ENCODE measurements at regions not wholly inside any gene's neighbourhood (a gene's known extent, or its start where the extent isn't known, plus 50 kb on each side); places are given as distances from the start of the nearest gene placed in this dataset.

GRCh38 chr3:124617177-124617576, 113.1 kb upstream of the UMPS start:
- in situ Hi-C loops (cut with HindIII; ENCODE audit: low sequenced_read_pairs) = no loop called here
- DNase-seq (ENCODE audit: low read depth) = no peak
- TF ChIP-seq CTCF (IDR thresholded peaks at IDR 0.05; ENCODE audit: low read depth, low read length, missing control alignments) = no peak
- H3K4me3 ChIP-seq (ENCODE audit: low read depth, low read length) = no peak overlapping the region

- TF ChIP-seq CTCF (IDR thresholded peaks at IDR 0.05; ENCODE audit: low read depth, low read length, missing control alignments) = no peak
- no peak for DNase-seq (ENCODE audit: low read depth)
- no peak overlapping the region for H3K4me3 ChIP-seq (ENCODE audit: low read depth, low read length)
- in situ Hi-C loops (cut with HindIII; ENCODE audit: low sequenced_read_pairs) = no loop called here
Measured at GRCh38 chr3:124619887-124620599, 110.2 kb upstream of the UMPS start.

GRCh38 chr3:124620600-124621063, 109.6 kb upstream of the UMPS start:
- TF ChIP-seq CTCF (IDR thresholded peaks at IDR 0.05; ENCODE audit: low read depth, low read length, missing control alignments) = no peak
- in situ Hi-C loops (cut with HindIII; ENCODE audit: low sequenced_read_pairs) = no loop called here
- no peak for DNase-seq (ENCODE audit: low read depth)
- no peak overlapping the region for H3K4me3 ChIP-seq (ENCODE audit: low read depth, low read length)

GRCh38 chr3:124621498-124621897, 108.8 kb upstream of the UMPS start:
- in situ Hi-C loops (cut with HindIII; ENCODE audit: low sequenced_read_pairs) = no loop called here
- no peak overlapping the region for H3K4me3 ChIP-seq (ENCODE audit: low read depth, low read length)
- TF ChIP-seq CTCF (IDR thresholded peaks at IDR 0.05; ENCODE audit: low read depth, low read length, missing control alignments) = no peak
- no peak for DNase-seq (ENCODE audit: low read depth)

- no peak for TF ChIP-seq CTCF (IDR thresholded peaks at IDR 0.05; ENCODE audit: low read depth, low read length, missing control alignments)
- DNase-seq (ENCODE audit: low read depth) = no peak
- in situ Hi-C loops (cut with HindIII; ENCODE audit: low sequenced_read_pairs) = no loop called here
- no peak overlapping the region for H3K4me3 ChIP-seq (ENCODE audit: low read depth, low read length)
Measured at GRCh38 chr3:124625074-124625473, 105.2 kb upstream of the UMPS start.

- in situ Hi-C loops (cut with HindIII; ENCODE audit: low sequenced_read_pairs) = no loop called here
- no peak for DNase-seq (ENCODE audit: low read depth)
- H3K4me3 ChIP-seq (ENCODE audit: low read depth, low read length) = no peak overlapping the region
- no peak for TF ChIP-seq CTCF (IDR thresholded peaks at IDR 0.05; ENCODE audit: low read depth, low read length, missing control alignments)
Measured at GRCh38 chr3:124627501-124627908, 102.7 kb upstream of the UMPS start.
